PC-3 (cell line): ENCODE measurements at regions not wholly inside any gene's neighbourhood (a gene's known extent, or its start where the extent isn't known, plus 50 kb on each side); places are given as distances from the start of the nearest gene placed in this dataset.

Experiments used
- ATAC-seq: fragments of 200-7000 bp; cut with Tn5 transposase; 2 replicates; pipeline ENCODE4 v1.9.1; 2020; ENCODE audit warnings: mild to moderate bottlenecking, moderate library complexity
- BruUV-seq: library from RNA; stranded (reverse); fragments of 400-500 nt; replicated peaks from 2 replicates; lab custom pipeline; 2021; lab: Mats Ljungman, UMichigan
- CTCF ChIA-PET: fragments of 300-600 bp; sonication (Branson Sonifier 250); formaldehyde crosslinking; loops from one replicate; lab custom pipeline; 2022; ENCODE audit warnings: antibody characterized with exemption; lab: Charles Lee
- POLR2A ChIA-PET: fragments of 300-600 bp; sonication (Branson Sonifier 250); formaldehyde crosslinking; loops from one replicate; lab custom pipeline; 2022; ENCODE audit warnings: antibody characterized with exemption; ENCODE audit not compliant: unreplicated experiment; lab: Charles Lee
- DNase-seq: peaks from one replicate; pipeline ENCODE4 v3.0.0-alpha.2; 2015
- H2AFZ ChIP-seq: fragments of 300-600 bp; sonication (generic); 2 replicates; pipeline ENCODE4 v1.6.0; 2016; ENCODE audit warnings: antibody characterized with exemption, low read length
- H3F3A ChIP-seq: fragments of 300-600 bp; sonication (generic); one replicate; pipeline ENCODE4 v1.6.0; 2017; ENCODE audit warnings: antibody characterized with exemption, low read length, control low read depth, mild to moderate bottlenecking; ENCODE audit not compliant: unreplicated experiment
- H3K27ac ChIP-seq: fragments of 300-600 bp; sonication (generic); 2 replicates; pipeline ENCODE4 v1.5.1; 2016; ENCODE audit warnings: mild to moderate bottlenecking, low read length
- H3K27me3 ChIP-seq: fragments of 300-600 bp; sonication (generic); 2 replicates; pipeline ENCODE4 v1.6.1; 2016; ENCODE audit warnings: low read length, mixed read lengths
- H3K36me3 ChIP-seq: fragments of 300-600 bp; sonication (generic); 2 replicates; pipeline ENCODE4 v1.6.1; 2016; ENCODE audit warnings: low read depth, mixed run types, low read length, mixed read lengths
- H3K4me1 ChIP-seq: fragments of 300-600 bp; sonication (generic); 2 replicates; pipeline ENCODE4 v1.5.1; 2016; ENCODE audit warnings: low read length; ENCODE audit not compliant: insufficient read depth
- H3K4me2 ChIP-seq: fragments of 300-600 bp; sonication (generic); 2 replicates; pipeline ENCODE4 v1.6.0; 2016; ENCODE audit warnings: low read length
- H3K4me3 ChIP-seq: fragments of 300-600 bp; sonication (generic); 2 replicates; pipeline ENCODE4 v1.5.1; 2016; ENCODE audit warnings: mild to moderate bottlenecking, low read length, mixed read lengths
- H3K79me2 ChIP-seq: fragments of 300-600 bp; sonication (generic); 2 replicates; pipeline ENCODE4 v1.6.1; 2017; ENCODE audit warnings: low read length, mixed read lengths
- H3K9ac ChIP-seq: fragments of 300-600 bp; sonication (generic); 2 replicates; pipeline ENCODE4 v1.6.0; 2016; ENCODE audit warnings: mild to moderate bottlenecking, low read length
- H3K9me2 ChIP-seq: fragments of 300-600 bp; sonication (generic); replicated peaks from 2 replicates; pipeline ENCODE4 v1.6.1; 2016; ENCODE audit warnings: mixed run types, low read length, mixed read lengths
- H3K9me3 ChIP-seq: fragments of 300-600 bp; sonication (generic); 2 replicates; pipeline ENCODE4 v1.6.1; 2016; ENCODE audit warnings: low read length, mixed read lengths
- H4K20me1 ChIP-seq: fragments of 300-600 bp; sonication (generic); 2 replicates; pipeline ENCODE4 v1.6.1; 2016; ENCODE audit warnings: low read length, mixed read lengths
- EZH2 ChIP-seq: fragments of 300-600 bp; sonication (generic); IDR thresholded peaks from one replicate; pipeline ENCODE4 v1.6.1; 2017; ENCODE audit warnings: antibody characterized with exemption, mild to moderate bottlenecking, low read length; ENCODE audit not compliant: unreplicated experiment
- EZH2phosphoT487 ChIP-seq: fragments of 300-600 bp; sonication (generic); IDR thresholded peaks from 2 replicates; pipeline ENCODE4 v1.6.1; 2018; ENCODE audit warnings: mild to moderate bottlenecking, antibody characterized with exemption, low read length, borderline replicate concordance
- intact Hi-C: fragments of 100-400 bp; cut with micrococcal nuclease; formaldehyde crosslinking; loops from 2 replicates; pipeline ENCODE4 v1.9.0; 2023
- TF ChIP-seq, protein P1 (sequence below): fragments of 300-600 bp; sonication (generic); conservative IDR thresholded peaks from 2 replicates; pipeline ENCODE4 v1.5.1; 2017; ENCODE audit warnings: antibody characterized with exemption, low read depth, mild to moderate bottlenecking, low read length

DNA sequence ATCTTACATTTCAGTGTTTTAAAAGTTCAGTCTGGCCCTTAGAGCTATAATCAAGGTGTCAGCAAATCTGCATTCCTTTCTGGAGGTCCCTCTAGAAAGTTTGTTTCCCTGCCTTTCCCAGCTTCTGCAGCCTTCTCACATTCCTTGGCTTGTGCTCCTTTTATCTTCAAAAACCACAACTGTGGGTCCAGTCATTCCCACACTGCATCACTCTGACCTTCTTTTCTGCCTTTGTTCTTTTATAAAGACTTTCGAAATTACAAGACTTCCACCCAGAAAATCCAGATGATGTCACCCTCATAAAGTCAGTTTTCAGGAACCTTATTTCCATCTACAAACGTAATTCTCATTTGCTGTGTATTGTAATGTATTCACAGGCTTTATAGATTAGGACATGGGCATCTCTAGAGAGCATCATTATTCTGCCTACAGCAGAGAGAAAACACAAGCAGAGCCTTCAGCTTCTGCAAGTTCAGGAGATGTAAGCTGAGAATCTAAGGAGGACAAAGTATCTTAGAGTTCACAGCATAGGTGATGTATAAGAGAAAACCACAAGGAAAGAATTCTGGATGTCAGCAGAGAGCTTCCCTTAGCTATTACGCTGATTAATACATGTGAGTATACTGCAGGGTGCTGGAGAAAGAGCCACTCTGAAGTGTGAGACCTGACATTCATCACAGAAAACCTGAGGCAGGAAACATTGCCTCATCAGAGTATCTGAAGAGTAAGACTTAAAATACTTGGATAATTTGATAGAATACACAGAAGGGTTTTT is 1100.2 kb downstream of the CBLN2 start:
- BruUV-seq, result no TSS peak
- Histone ChIP-seq H3K4me2 (no peak overlapping the region), H3K9me3 (0 out of 2 replicates have a peak, but pooled peaks cover 3% of the 10 kb centered on the region), H3K36me3 (no peaks in the 10 kb centered on the region), H3K9ac (no peak overlapping the region), H3K4me1 (no peaks in the 10 kb centered on the region), H3K79me2 (no peaks in the 10 kb centered on the region), H4K20me1 (no peaks in the 10 kb centered on the region), H3K27ac (no peak overlapping the region), H2AFZ (no peak overlapping the region), H3K4me3 (no peak overlapping the region), H3K9me2 (no peaks in the 10 kb centered on the region), H3F3A (no peaks in the 10 kb centered on the region), H3K27me3 (no peaks in the 10 kb centered on the region)
- CTCF ChIA-PET, result no interaction called here
- POLR2A ChIA-PET, result no interaction called here
- DNase-seq (peak; percentile 7), ATAC-seq (no peak; the same call in 1 of the 2 replicates)
- TF ChIP-seq, protein P1, sequence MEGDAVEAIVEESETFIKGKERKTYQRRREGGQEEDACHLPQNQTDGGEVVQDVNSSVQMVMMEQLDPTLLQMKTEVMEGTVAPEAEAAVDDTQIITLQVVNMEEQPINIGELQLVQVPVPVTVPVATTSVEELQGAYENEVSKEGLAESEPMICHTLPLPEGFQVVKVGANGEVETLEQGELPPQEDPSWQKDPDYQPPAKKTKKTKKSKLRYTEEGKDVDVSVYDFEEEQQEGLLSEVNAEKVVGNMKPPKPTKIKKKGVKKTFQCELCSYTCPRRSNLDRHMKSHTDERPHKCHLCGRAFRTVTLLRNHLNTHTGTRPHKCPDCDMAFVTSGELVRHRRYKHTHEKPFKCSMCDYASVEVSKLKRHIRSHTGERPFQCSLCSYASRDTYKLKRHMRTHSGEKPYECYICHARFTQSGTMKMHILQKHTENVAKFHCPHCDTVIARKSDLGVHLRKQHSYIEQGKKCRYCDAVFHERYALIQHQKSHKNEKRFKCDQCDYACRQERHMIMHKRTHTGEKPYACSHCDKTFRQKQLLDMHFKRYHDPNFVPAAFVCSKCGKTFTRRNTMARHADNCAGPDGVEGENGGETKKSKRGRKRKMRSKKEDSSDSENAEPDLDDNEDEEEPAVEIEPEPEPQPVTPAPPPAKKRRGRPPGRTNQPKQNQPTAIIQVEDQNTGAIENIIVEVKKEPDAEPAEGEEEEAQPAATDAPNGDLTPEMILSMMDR, result no peak
- TF ChIP-seq EZH2phosphoT487, result no peak
- TF ChIP-seq EZH2, result no peak
- intact Hi-C loops, result no loop called here

DNA sequence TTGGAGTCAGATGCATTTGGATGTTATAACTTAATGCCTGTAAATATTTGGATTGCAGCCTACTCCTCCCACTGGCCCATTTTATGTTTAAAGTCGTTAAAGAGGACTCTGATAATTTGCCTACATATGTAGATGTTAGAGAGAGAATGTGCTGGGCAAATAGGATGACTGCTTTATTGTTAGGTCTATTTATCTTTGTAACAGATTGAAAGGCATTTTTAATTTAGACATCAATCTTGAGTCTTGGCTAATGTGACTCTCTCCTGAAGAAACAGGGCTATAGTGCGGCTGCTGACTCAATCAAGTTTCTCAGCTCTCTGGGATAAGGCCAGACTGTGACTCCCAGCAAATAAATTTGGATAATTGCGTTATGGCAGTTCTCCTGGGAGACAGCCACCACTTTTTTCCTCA is 1101.4 kb downstream of the CBLN2 start:
- CTCF ChIA-PET, result no interaction called here
- no TSS peak for BruUV-seq
- Histone ChIP-seq H3K4me2 (no peak overlapping the region), H3K4me3 (no peak overlapping the region), H3K4me1 (no peaks in the 10 kb centered on the region), H3K9ac (no peak overlapping the region), H3K36me3 (no peaks in the 10 kb centered on the region), H2AFZ (no peak overlapping the region), H3K27me3 (no peaks in the 10 kb centered on the region), H3K79me2 (no peaks in the 10 kb centered on the region), H3K9me3 (0 out of 2 replicates have a peak, but pooled peaks cover 3% of the 10 kb centered on the region), H3F3A (no peaks in the 10 kb centered on the region), H4K20me1 (no peaks in the 10 kb centered on the region), H3K27ac (no peak overlapping the region), H3K9me2 (no peaks in the 10 kb centered on the region)
- ATAC-seq (peak; percentile 65), DNase-seq (peak; percentile 44)
- intact Hi-C loops, result no loop called here
- POLR2A ChIA-PET, result no interaction called here
- TF ChIP-seq, protein P1, result no peak
- TF ChIP-seq EZH2 (no peak), EZH2phosphoT487 (no peak)

- no peaks in the 10 kb centered on the region for H3F3A ChIP-seq
- H3K4me1 ChIP-seq, result no peaks in the 10 kb centered on the region
- no peak overlapping the region for H3K4me2 ChIP-seq
- ChIA-PET POLR2A (no interaction called here), CTCF (no interaction called here)
- no peak for DNase-seq
- no TSS peak for BruUV-seq
- no peaks in the 10 kb centered on the region for H3K79me2 ChIP-seq
- 0 out of 2 replicates have a peak, but pooled peaks cover 3% of the 10 kb centered on the region for H3K9me3 ChIP-seq
- no peaks in the 10 kb centered on the region for H3K36me3 ChIP-seq
- intact Hi-C loops, result no loop called here
- no peak overlapping the region for H2AFZ ChIP-seq
- no peaks in the 10 kb centered on the region for H3K9me2 ChIP-seq
- H3K27me3 ChIP-seq, result no peaks in the 10 kb centered on the region
- no peak for TF ChIP-seq EZH2
- ATAC-seq, result no peak
- no peak overlapping the region for H3K27ac ChIP-seq
- H3K9ac ChIP-seq, result no peak overlapping the region
- no peak overlapping the region for H3K4me3 ChIP-seq
- no peaks in the 10 kb centered on the region for H4K20me1 ChIP-seq
Measured at GRCh38 chr18:71441156-71441555, 1103.0 kb downstream of the CBLN2 start.
